ENCODE measurements at regions not wholly inside any gene's neighbourhood (a gene's known extent, or its start where the extent isn't known, plus 50 kb on each side); places are given as distances from the start of the nearest gene placed in this dataset.

DNA sequence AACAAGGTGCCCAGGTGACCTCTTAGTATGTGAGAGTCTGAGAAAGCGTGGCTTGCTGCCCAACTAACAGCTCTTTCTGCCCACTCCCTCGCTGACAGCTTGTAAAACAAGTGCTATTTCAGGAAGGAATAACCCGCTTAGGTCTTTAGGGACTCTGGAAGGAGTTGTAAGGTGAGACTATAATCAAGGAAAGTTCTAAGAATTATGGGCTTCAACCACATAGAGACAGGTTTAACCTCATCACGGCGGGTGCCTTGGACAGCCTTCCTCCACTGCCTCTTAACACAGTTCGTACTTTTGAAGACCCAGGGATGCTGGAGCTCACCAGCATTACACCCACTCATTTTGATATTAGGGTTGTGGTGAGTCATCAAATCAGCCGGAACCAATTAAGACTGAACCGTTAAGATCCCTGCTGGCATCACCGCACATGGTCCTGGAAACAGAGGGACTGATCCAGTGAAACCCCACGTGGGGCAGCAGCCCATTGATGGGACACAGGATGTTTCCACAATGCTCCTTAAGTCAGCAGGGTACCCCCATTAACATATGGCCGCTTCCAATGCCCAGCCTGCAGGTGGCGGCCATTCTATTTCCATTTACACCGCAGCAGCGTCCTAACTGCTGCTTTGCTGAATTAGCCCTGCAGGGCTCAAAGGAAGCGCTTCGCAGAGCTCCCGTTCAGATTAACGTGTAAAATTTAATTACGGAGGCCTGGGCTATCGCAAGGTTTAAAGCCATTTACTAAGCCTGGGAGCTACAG lies 176.6 kb upstream of the SDK2 start:
- no peak for DNase-seq

DNA sequence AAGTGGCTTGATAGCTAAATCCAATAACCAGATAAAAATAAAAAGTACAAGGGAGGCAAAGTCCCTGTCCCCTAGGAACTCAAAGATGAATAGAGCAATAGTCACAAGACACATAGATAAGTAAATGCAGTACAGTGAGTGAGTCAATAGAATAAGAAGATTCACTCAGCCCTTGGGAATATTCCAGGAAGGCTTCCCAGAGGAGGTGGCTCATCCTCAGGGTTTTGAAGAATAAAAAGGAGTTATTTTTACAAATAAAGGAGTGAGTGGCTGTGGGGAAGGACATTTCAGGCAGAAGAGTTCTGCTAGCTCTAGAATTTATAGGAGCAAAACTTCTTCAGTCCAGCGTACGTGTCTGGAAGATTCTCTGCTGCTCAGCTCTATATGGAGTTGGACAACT lies 177.4 kb upstream of the SDK2 start:
- no peak for DNase-seq

DNA sequence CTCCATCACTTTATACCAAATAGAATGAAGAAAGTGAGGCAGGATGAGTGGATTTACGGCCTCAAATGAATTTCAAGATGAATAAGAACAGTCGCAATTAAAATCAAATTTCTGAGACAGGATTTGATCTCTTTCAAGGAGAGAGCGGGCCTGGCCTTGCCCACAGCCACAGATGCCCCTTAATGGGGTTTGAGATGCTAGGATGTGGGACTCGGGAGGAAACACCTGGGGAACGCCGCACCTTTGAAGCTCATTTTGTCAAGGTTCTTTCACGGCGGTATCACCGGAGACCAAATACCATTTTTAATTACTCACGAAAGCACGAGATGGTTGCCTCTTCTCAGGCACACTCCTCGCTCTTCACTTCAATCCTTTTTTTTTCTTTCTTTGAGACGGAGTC lies 178.1 kb upstream of the SDK2 start:
- DNase-seq: peak; percentile 21

DNA sequence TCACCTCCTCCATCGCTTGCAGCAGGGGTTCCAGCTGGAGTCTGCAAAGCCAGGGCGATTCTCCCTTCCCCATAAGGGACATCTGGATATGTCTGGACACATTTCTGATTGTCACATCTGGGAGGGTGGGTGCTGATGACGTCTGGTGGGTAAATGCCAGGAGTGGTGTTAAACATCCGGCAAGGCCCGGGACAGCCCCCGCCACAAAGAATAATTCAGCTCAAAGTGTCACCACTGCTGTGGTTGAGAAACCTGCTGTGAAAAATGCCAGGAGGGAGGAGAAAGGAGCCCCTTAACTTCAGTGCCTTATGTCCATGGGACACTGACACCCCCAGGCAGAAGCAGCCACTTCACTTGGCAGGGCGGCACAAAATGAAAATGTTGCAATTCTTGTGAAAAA lies 179.4 kb upstream of the SDK2 start:
- no peak for DNase-seq

DNA sequence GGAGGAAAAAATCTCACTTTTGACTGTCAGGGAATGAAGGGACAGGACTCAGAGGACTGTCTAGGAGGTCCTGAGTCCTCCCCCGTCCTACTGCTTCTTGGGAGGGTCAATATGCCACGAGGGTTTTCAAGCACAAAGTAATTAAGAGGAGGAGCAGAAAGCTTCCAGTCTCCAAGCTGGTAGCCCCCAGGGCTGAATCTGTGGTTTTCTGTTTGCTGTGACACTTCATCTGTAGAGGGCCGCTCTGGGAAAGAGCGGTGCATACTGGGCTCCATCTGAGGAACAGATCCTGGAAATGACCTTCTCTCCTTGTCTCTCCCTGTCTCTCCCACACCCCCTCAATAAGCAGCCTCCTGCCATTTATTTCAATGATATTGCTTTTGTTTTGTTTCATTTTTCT lies 180.1 kb upstream of the SDK2 start:
- no peak for DNase-seq

DNA sequence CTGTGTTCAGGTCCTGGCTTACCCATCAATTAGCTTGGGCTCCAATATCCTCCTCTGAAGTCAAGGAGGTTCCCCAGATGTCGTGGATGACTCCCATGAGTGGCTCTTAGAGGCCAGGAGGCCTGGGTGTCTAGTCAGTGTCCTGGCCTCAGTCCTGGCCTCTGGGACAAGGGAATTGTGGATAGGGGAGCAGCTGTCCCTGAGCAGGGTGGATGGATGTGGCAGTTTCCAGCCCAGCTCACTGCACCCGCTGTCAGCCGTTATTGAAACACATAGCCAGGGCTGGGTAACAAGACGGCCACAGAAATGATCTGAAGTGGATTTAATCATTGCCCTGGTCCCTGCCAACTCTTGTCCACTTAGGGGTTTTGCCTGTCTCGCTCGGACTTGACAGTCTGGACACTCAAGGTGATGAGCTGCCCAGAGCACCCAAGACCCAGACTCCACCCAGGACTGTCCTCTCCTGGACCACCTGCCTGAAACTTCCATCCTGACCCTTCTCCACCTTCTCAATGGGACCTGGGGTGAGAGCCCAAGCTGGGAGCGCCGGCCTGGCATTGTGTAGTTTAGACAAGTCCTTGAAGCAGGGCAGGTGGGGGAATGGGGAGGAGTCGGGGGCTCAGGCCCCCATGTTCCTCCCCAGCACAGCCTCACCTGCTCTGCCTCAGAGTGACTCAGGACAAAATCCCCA lies 182.1 kb upstream of the SDK2 start:
- DNase-seq: no peak

DNA sequence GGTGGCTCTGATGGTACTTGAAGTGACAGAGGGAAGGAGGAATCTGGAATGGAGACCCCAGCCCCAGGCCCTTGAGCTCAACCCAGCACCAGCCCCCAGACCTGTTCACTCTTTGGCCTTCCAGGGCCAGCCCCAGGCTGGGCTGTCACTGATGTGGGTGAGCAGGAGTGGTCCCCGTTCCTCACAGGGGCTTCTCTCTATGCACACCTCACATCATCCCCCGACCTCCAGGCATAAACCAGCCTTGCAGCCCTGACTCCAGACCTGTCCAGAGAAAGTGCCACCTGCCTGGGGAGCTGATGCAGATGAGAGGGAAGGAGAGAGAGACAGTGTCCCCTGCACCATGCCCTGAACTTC lies 182.6 kb upstream of the SDK2 start:
- no peak for DNase-seq

DNA sequence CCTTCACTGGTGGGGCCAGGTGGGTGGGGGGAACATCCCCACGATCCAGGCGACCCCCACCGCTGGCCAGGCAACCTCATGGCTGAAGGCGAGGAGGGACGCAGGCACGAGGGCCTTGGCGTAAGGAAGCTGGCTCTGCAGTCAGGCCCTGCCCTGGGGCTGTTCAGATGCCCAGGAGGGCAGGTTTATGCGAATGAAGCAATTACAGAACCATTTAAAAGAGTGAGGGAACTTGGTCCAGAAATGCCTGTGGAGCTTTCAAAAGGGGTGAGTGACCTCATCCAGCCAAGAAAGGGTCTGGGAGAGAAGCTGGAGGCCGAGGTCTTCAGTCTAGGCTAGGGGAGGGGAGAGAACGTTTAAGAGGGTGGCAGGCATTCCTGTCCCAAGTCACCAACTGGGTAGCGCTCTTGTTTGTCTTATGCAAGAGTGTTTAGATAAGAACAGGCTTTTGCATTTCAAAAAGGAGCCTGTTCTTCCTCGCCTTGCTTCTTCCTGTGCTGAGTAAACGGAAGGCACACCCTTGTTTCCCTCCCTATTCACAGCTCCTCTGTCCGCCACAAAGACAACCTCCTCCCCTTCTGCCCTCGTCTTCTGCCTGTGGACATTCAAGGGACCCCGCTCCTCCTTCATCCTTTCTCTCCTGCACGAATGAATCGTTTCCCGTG lies 183.5 kb upstream of the SDK2 start:
- peak; percentile 10 for DNase-seq

- no peak for DNase-seq
Observed at GRCh38 chr17:73829676-73830280, 185.5 kb upstream of the SDK2 start.

- DNase-seq: no peak
Observed at GRCh38 chr17:73831699-73832098, 187.5 kb upstream of the SDK2 start.

DNA sequence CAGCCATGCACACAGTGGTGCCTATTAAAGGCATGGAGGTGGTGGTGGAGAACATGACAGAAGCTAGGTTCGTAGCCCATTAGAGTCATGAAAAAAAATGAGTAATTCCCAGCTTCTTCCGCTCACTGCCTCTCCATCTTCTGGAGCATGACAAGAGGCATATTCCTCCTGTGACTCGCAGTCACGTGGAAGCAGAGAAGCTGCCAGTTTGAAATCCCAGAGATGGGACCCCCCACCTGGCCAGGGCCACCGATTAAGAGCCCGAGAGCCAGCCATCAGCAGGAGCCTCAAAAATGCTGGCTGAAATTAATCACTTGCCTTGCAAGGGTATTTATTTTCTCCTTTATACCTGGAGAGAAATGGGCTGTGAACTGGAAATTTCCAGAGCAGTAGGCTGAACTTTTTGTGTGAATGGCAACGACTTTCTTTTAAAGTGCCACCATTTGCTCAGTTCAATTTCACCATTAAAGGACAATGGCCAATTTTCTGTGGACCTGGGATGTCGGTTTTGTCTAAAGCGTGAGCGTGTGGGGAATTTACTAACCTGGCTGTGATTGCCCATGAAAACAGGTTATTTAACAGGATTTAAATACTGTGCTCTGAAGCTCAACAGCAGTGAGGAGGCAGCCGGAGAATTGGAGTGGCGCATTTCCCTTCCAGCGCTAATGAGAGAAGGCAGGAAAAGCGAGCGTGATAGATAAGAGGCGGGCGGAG lies 189.7 kb upstream of the SDK2 start:
- DNase-seq: no peak

DNA sequence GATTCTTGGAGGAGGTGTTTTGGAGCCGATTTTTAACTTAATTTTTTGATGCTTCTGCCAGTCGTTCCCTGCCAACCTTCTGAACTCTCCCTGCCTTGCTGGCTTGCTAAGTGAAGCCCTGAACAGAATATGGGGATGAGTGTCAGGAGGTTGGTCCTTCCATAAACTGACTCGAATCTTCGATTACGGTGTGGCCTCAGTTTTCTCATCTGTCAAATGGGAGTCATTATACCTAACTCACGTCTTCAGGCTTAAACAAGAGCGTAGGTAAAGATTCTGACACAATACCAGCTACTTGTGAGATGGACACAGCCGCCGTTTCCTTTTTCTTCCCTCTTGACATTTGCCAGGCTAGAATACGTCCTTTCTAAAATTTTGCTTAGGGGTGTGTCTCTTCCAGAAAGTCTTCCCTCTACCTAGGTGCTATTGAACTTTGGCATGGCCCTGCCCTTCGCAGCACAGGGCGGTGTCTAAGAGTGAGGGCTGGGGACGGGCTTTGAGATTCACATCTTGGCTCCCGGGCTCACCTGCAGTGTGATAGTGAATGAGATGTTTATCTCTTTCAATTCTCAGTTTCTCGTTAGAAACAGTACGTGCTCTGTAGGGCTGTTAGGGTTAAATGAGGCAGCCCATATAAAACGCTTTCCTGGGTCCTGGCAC lies 190.6 kb upstream of the SDK2 start:
- no peak for DNase-seq

DNA sequence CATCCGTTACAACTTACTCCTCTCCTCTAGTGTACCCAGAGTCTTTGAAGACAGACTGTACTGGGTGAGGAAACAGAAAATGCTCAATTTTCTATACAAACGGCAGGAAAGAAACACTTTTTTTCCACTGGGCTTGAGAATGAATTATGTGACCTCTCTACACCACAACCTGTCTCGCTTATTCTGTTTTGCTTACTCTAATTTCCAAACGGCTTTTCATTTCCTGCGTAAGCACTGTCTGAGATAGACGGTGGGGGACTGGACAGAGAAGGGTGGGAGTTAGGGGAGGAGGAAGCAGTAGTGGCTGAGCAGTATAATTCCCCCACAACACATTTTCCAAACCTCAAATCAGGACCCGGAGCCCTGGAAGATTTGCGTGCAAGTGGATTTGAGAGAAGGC lies 191.4 kb upstream of the SDK2 start:
- DNase-seq: no peak

- no peak for DNase-seq
Observed at GRCh38 chr17:73838815-73839214, 194.6 kb upstream of the SDK2 start.

DNA sequence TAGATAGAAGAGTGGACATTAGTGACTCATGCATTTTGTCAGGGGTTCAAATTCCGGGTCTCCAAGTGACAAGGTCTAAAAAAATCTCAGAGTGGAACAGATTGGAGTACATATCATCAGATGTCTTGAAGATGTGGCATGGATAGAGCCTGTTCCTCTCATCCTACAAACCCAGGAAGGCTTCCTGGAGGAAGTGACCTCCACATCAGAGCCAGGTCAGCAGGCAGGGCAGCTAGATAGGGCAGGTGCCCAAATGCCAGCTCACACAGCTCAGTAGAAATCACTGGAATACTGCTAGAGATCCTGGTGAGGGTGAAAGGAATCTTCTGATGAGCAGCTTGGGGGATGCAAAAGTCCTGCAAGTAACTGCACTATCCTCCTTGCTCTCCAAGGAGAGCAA lies 196.6 kb upstream of the SDK2 start:
- no peak for DNase-seq

DNA sequence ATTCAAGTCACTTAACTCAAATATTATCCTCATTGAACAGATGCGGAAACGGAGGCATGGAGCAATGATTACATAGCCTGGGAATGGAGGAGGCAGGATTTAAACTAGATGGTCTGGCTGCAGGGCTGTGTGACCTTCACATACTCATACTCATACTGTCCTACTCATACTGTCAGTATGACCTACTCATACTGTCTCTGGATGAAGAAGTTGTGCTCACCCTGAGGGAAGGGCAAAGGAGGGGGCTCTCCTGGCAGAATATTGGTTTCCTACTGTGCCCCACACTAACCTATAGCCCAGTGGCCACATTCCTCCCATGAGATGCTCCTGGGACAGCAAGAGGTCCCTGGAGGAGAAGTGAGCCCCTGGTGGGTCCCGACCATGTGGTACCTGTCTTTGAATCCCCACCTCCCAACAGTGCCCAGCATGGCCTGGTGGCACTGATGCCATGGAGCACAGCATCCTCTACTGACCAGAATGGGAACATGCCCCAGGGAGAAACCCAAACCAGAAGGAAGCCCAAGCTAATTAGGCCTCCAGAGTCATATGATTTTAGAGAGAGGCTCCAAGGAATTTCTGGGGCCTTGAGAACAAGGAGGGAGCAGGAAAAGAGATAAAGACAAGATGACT lies 197.3 kb upstream of the SDK2 start:
- no peak for DNase-seq

GRCh38 chr17:73847952-73848351 lies 203.7 kb upstream of the SDK2 start:
- DNase-seq: no peak

- DNase-seq: no peak
Observed at GRCh38 chr17:73850426-73850825, 206.2 kb upstream of the SDK2 start.

- no peak for DNase-seq
Observed at GRCh38 chr17:73851091-73851490, 206.8 kb upstream of the SDK2 start.

GRCh38 chr17:73851921-73852320 lies 207.7 kb upstream of the SDK2 start:
- no peak for DNase-seq

GRCh38 chr17:73855720-73856333 lies 211.6 kb upstream of the SDK2 start:
- no peak for DNase-seq

- DNase-seq: no peak
Observed at GRCh38 chr17:73856556-73856955, 212.3 kb upstream of the SDK2 start.

Measured in central memory CD4-positive, alpha-beta T cell (primary cell).